Heart right ventricle (tissue), 16 donors: ENCODE measurements at regions not wholly inside any gene's neighbourhood (a gene's known extent, or its start where the extent isn't known, plus 50 kb on each side); places are given as distances from the start of the nearest gene placed in this dataset.

ENCODE experiments used
- ATAC-seq, 8 donors: fragments of 200-7000 bp; cut with Tn5 transposase; one replicate each; pipeline ENCODE4 v1.9.1; 2020; ENCODE audit warnings: mild to moderate bottlenecking in 8 of 8, moderate library complexity in 8 of 8, moderate number of reproducible peaks in 1 of 8
- DNase-seq, 2 donors: peaks; one replicate each; pipeline ENCODE4 v3.0.0-alpha.2; 2020
- H3K27ac ChIP-seq, 10 donors: fragments of 200-600 bp; sonication (generic) in 2 of 10; one replicate each; pipeline versions ENCODE4 v1.5.0 to v1.8.0; 2020 to 2022; ENCODE audit warnings: mild to moderate bottlenecking in 3 of 10
- H3K27me3 ChIP-seq, 7 donors: fragments of 200-600 bp; one replicate each; pipeline ENCODE4 v1.8.0; 2021 to 2022; ENCODE audit warnings: mild to moderate bottlenecking in 2 of 7
- H3K36me3 ChIP-seq, 9 donors: fragments of 200-600 bp; sonication (generic) in 1 of 9; one replicate each; pipeline versions ENCODE4 v1.5.0 to v1.8.0; 2020 to 2022; ENCODE audit warnings: mild to moderate bottlenecking in 2 of 9
- H3K4me1 ChIP-seq, 9 donors: fragments of 200-600 bp; sonication (generic) in 1 of 9; one replicate each; pipeline versions ENCODE4 v1.5.0 to v1.8.0; 2020 to 2022; ENCODE audit warnings: mild to moderate bottlenecking in 4 of 9
- H3K4me3 ChIP-seq, 10 donors: fragments of 200-600 bp; sonication (generic) in 2 of 10; one replicate each; pipeline versions ENCODE4 v1.5.0 to v1.8.0; 2020 to 2022; ENCODE audit warnings: mild to moderate bottlenecking in 7 of 10, moderate library complexity in 2 of 10
- H3K9me3 ChIP-seq, 11 donors: fragments of 200-600 bp in 10 of 11; sonication (generic) in 2 of 11; one replicate each; pipeline versions ENCODE4 v1.5.0 to v1.8.0; 2013 to 2022; ENCODE audit warnings: mild to moderate bottlenecking in 2 of 11, control low read depth in 1 of 11, moderate library complexity in 1 of 11
- CTCF ChIP-seq, 9 donors: fragments of 200-600 bp; sonication (generic) in 2 of 9; IDR thresholded peaks; one replicate each; pipeline versions ENCODE4 v1.5.0 to v1.8.0; 2021 to 2022; ENCODE audit warnings: antibody characterized with exemption in 9 of 9, mild to moderate bottlenecking in 5 of 9, moderate library complexity in 1 of 9
- WGBS, 2 donors: extraction: QIAGEN DNeasy Blood & Tissue Kit; methylation state at CpG; one replicate each; pipeline ENCODE4 v1.1.7; 2013; ENCODE audit warnings: inconsistent platforms in 1 of 2; 5-methylcytosine and 5-hydroxymethylcytosine counted together
- intact Hi-C, 10 donors: fragments of 100-400 bp; cut with DNase I; formaldehyde crosslinking; loops; one replicate each; pipeline versions ENCODE4 v1.11.1 to v1.14.2; 2022
- donor health status: Arrhythmogenic right ventricular cardiomyopathy.
- donor health status: ischemic (EF 13 %, LVEDD 7.1; RV severe dilation, severe dysfunction).
- donor health status: healthy with polysubstance abuse.
- donor health status: DM: no; HTN: yes; CAD: no.
- donor health status: DM: no; HTN: no; CAD: no.
- donor health status: ischemic (EF 25% LVEDD 6.9; RV normal size, moderate dysfunction).
- donor health status: ischemic (EF 25% LVEDD 5.7; RV mildly dilated, moderate dysfunction).
- donor health status: healthy.
- donor health status: DM: yes; HTN: yes; CAD: no.
- donor health status: Ischemic cardiomyopathy.
- donor health status: ischemic (EF 35%, LVEDD 5.7; RV mildly dilated, moderate dysfunction).
- donor health status: nonischemic (EF 11% LVEDD 7.7; RV severe dilation, severe dysfunction).
- donor health status: DM: yes; HTN: yes; CAD: no.
- donor health status: PGD.
- donor health status: ischemic (EF 29% LVEDD 5.4; RV normal size, mild dysfunction).
- donor health status: nonischemic (EF 23%, LVEDD 6.1; RV moderate dilation, normal function).

- H3K36me3 ChIP-seq: no peaks in the 10 kb centered on the region
- DNase-seq (no peak), ATAC-seq (no peak)
- 89% methylated on average over 1 of the region's 1 CpG for WGBS, 2 donors
- no peaks in the 10 kb centered on the region for H3K4me1 ChIP-seq
- no peak overlapping the region for H3K4me3 ChIP-seq
- H3K27ac ChIP-seq: no peak overlapping the region
- intact Hi-C loops: no loop called here
- no peaks in the 10 kb centered on the region for H3K9me3 ChIP-seq
- no peak for TF ChIP-seq CTCF (IDR thresholded peaks at IDR 0.05)
- no peaks in the 10 kb centered on the region for H3K27me3 ChIP-seq
These were observed 499.6 kb upstream of the CCDC54 start for GRCh38 chr3:106877627-106878026.

- Histone ChIP-seq H3K27me3 (no peaks in the 10 kb centered on the region), H3K27ac (no peak overlapping the region), H3K9me3 (peaks cover 0 to 10% (median 0%) of the 10 kb centered on the region in 11 donors), H3K4me1 (no peaks in the 10 kb centered on the region), H3K36me3 (no peaks in the 10 kb centered on the region), H3K4me3 (no peak overlapping the region)
- intact Hi-C loops: no loop called here
- no peak for DNase-seq
- ATAC-seq: no peak
- TF ChIP-seq CTCF (IDR thresholded peaks at IDR 0.05): no peak
- WGBS, 2 donors: 70 to 77% methylated on average over 1 of the region's 1 CpG
These were observed 497.0 kb upstream of the CCDC54 start for GRCh38 chr3:106880206-106880605.

- Histone ChIP-seq H3K9me3 (peaks cover 0 to 18% (median 4%) of the 10 kb centered on the region in 11 donors), H3K27me3 (no peaks in the 10 kb centered on the region), H3K27ac (no peak overlapping the region), H3K36me3 (no peaks in the 10 kb centered on the region), H3K4me3 (no peak overlapping the region), H3K4me1 (no peaks in the 10 kb centered on the region)
- no peak for ATAC-seq
- no peak for DNase-seq
- WGBS, 2 donors: 95 to 98% methylated on average over 1 of the region's 1 CpG
- intact Hi-C loops: no loop called here
- TF ChIP-seq CTCF (IDR thresholded peaks at IDR 0.05): no peak
These were observed 496.1 kb upstream of the CCDC54 start for GRCh38 chr3:106881186-106881585.

- no peak overlapping the region for H3K27ac ChIP-seq
- H3K36me3 ChIP-seq: no peaks in the 10 kb centered on the region
- no peaks in the 10 kb centered on the region for H3K27me3 ChIP-seq
- peaks cover 0 to 18% (median 8%) of the 10 kb centered on the region in 11 donors for H3K9me3 ChIP-seq
- TF ChIP-seq CTCF (IDR thresholded peaks at IDR 0.05): no peak
- intact Hi-C loops: no loop called here
- ATAC-seq: no peak
- no peak for DNase-seq
- H3K4me3 ChIP-seq: no peak overlapping the region
- H3K4me1 ChIP-seq: no peaks in the 10 kb centered on the region
- WGBS, 2 donors: 64 to 77% methylated on average over 2 of the region's 2 CpGs
These were observed 494.9 kb upstream of the CCDC54 start for GRCh38 chr3:106882297-106882696.

GRCh38 chr3:106906074-106906473 is 471.2 kb upstream of the CCDC54 start:
- Histone ChIP-seq H3K4me1 (no peaks in the 10 kb centered on the region), H3K4me3 (no peak overlapping the region), H3K36me3 (no peaks in the 10 kb centered on the region), H3K9me3 (peaks cover 0 to 3% (median 0%) of the 10 kb centered on the region in 11 donors), H3K27ac (no peak overlapping the region), H3K27me3 (no peaks in the 10 kb centered on the region)
- WGBS, 2 donors: 58 to 65% methylated on average over 4 of the region's 4 CpGs
- ATAC-seq (no peak), DNase-seq (no peak)
- TF ChIP-seq CTCF (IDR thresholded peaks at IDR 0.05): no peak
- intact Hi-C loops: no loop called here
